GM21619 (cell line): ENCODE measurements at regions not wholly inside any gene's neighbourhood (a gene's known extent, or its start where the extent isn't known, plus 50 kb on each side); places are given as distances from the start of the nearest gene placed in this dataset.

Source experiments
- ATAC-seq: cut with Tn5 transposase; IDR thresholded peaks from one replicate; pipeline ENCODE4 v1.9.1; 2021; ENCODE audit not compliant: unreplicated experiment

DNA sequence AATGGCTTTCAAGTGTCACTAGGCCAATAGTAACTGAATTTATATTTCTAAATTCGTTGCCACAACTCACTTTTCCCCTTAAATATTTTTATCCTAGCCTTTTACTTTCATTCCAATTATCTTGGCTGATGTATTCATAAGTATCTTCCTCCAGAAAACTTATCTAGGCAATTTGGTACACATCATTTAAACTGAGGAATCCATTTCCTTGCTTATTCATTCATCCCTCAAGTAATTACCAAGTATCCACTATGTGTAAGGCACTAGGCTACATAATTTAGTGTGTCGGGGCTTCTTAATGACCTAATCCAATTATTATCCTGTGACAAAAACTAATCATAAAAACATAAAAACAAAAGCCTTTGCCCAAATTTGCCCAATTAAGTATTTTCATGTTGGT, 258.3 kb upstream of the TCF21 start:
- no peak for ATAC-seq

GRCh38 chr6:133631421-133631820, 257.5 kb upstream of the TCF21 start:
- no peak for ATAC-seq

GRCh38 chr6:133632206-133632605, 256.7 kb upstream of the TCF21 start:
- no peak for ATAC-seq

GRCh38 chr6:133632906-133633305, 256.0 kb upstream of the TCF21 start:
- no peak for ATAC-seq

DNA sequence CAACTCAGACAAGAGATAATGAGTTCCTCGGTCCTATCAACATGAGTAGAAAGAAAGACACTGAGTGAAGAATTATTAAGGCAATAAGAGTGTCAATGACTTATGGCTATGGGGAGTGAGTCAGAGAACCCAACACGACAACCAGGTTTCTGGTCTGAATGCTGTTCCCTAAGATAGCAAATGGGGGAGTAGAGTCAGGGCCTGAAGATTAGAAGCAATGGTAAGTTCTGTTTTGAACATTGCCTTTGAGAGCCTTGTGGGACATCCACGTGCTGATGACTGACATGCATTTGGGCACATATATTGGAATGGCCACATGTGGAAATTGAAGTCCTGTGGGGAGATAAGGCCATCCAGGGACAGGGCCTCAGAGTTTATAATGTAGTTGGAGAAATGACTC, 254.4 kb upstream of the TCF21 start:
- ATAC-seq: no peak

GRCh38 chr6:133635447-133635846, 253.5 kb upstream of the TCF21 start:
- ATAC-seq: no peak

- ATAC-seq: no peak
Observed at GRCh38 chr6:133637436-133637835, 251.5 kb upstream of the TCF21 start.

DNA sequence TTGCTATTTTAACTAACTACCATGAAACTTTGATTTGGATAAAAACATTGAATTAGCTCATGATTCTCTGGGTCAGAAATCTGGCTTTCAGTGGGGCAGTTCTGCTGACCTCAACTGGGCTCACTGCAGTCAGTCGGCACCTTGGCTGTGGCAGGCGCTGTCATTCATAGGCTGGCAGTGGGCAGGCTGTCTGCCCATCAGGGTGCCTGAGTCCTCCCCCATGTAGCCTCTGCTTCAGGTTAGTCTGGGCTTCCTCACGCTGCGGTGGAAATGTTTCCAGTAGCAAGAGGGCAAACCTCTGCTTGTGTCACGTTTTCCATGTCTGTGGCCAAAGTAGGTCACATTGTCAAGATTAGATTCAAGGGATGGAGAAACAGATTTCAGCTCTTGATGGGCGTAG, 251.0 kb upstream of the TCF21 start:
- ATAC-seq: no peak

DNA sequence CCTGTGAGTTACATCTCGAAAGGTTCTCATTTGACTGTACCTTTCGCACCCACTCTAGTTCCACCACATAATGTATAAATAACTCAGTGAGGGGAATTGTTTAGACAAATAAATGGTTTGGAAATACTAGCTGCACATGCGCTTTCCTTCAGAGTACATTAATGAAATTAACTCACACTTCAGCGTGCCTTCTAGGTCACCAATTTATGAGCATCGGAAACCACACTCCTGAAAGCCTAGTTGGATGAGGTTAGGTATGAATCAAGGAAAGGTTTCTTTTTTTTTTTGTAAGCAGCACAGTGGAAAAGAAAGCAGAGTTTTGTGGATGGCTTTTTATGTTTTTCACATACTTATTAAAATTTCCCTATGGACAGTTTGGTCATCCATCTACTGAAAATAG, 247.8 kb upstream of the TCF21 start:
- no peak for ATAC-seq

GRCh38 chr6:133644548-133644891, 244.4 kb upstream of the TCF21 start:
- no peak for ATAC-seq

- ATAC-seq: no peak
Observed at GRCh38 chr6:133644892-133645619, 243.9 kb upstream of the TCF21 start.

GRCh38 chr6:133645966-133646740, 242.8 kb upstream of the TCF21 start:
- ATAC-seq: no peak

DNA sequence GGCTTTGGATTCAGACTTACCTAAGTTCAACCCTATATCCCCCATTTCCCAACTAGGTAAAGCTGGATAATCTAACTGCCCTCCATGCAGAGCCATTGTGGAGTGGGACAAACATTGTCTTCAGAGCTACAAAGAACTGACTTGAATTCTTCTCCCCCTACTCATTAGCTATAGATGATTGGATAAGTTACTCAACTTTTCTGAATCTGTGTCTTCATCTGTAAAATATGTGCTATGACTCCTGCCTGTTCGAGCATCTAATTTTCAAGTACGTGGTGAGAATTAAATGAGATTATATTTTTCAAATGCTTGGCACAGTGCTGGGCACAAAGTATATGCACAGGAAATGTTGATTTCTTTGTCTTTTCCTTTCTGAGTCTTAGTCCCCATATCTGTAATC, 240.3 kb upstream of the TCF21 start:
- no peak for ATAC-seq

DNA sequence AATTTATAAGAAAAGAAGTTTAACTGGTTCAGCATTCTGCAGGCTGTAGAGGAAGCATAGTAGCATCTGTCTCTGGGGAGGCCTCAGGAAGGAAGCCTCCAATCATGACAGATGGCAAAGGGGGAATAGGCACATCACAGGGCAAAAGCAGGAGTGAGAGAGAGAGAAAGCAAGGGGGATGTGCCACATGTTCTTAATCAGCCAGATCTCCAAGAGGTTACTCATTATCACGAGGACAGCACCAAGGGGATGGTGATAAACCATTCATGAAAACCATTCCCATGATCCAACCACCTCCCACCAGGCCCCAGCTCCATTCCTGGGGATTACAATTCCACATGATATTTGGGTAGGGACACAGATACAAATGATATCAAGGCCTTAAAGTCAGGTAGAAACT, 217.5 kb upstream of the TCF21 start:
- ATAC-seq: no peak

DNA sequence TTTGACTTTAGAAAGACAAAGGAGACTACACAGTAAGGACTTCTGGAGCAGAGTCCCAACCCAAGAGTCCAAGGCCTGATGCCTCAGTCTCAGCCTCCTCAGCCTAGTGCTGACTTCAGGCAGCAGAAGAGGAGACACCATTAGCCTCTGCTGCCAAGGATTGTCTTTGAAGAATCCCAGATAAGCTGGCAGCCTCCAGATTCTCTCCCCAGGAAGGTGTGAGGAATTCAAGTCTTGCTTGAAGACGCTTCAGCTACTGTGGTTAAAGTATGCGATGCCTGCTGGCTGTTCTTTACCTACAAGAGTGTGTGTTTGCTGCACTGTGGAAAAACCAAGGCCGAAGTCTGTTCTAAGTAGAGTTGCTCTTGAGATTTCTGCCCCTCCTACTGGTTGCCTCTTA, 215.9 kb upstream of the TCF21 start:
- no peak for ATAC-seq

DNA sequence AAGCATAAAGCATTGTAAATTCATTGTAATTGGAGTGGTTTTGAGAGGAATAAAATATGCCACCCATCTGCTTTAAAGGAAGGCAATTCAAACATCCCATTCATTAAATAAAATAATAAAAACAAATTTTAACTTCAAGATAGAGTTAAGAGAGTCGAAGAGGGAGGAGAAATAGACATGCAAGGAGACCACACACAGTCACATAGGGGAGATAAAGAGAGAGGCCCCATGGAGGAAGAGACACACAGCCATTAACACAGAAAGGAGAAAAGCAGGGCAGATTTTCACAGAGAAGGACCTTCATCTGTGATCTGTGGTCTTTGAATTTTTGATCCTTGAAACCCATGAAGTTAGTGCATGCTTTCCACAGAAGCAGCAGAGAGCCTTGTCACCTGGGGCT, 214.3 kb upstream of the TCF21 start:
- no peak for ATAC-seq

GRCh38 chr6:133680994-133681393, 207.9 kb upstream of the TCF21 start:
- ATAC-seq: no peak

- no peak for ATAC-seq
Observed at GRCh38 chr6:133681891-133682290, 207.0 kb upstream of the TCF21 start.

- ATAC-seq: no peak
Observed at GRCh38 chr6:133682506-133683307, 206.2 kb upstream of the TCF21 start.

DNA sequence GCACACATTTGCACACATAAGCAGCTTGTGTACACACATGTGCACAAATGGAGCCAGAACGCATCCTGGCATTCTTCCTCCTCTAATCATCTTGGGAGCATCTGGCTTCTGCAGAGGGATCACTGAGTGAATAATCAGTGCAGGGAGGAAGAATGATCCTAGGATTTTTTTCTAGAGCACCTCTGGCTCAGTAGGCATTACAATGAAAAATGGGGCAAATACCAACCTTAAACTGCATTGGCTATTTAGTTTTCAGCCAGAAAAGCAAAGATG, 205.7 kb upstream of the TCF21 start:
- ATAC-seq: no peak

DNA sequence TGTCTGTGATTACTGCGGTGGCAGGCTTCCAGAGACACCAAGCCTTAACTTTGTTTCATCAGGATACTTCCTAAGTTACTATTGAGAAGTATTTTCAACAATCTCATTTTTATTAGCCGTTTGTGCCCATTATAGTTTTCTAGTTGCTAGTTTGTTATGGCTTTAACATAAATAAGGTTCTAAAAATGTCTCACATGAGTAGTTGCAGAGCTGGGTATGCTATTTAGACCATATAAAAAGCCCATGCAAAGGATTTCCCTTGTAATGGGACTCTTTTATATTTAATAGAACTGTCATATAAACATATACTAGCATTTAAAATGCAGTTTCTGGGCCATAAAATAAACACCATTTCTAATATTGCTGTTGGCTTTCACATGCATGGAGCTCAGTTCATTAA, 205.3 kb upstream of the TCF21 start:
- no peak for ATAC-seq
